Right hindlimb (tissue), 1 donor: ENCODE measurements at regions not wholly inside any gene's neighbourhood (a gene's known extent, or its start where the extent isn't known, plus 50 kb on each side); places are given as distances from the start of the nearest gene placed in this dataset.

ENCODE experiments used
- DNase-seq: peaks from one replicate; pipeline ENCODE4 v3.0.0-alpha.2; 2018

DNA sequence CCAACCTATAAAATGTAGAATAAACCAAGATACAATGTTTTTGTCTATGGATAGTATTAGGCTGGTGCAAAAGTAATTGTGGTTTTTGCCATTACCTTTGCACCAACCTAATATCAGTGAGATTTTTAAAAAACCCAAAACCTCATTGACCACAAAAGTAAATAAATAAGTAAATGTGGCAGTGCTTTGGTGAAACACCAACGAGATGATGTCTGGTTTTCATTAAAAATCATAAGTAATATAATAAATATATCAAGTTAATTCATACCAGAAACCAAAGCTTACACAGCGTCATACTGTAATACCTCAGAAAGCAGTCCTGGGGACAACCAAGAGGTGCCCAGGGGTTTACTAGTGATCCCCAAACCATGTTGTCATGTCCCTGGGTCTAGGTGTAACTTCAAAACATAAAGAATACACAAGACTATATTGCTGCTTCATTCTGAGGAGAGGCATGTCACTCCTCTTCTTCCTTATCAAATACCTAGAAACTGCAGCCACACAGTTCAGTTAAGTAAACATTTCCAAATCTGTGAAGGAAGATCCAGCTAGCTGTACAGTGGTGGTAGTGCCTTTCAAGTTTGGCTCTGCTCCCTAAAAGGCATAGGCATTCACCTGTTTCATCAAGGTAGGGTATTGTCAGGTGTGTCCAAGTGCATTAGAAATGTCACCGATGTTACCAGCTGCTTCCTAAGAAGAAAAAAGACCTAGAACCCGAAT lies 51.6 kb upstream of the ZC3H11B start:
- no peak for DNase-seq
